Neural cell (in vitro differentiated cells): ENCODE measurements at regions not wholly inside any gene's neighbourhood (a gene's known extent, or its start where the extent isn't known, plus 50 kb on each side); places are given as distances from the start of the nearest gene placed in this dataset.

Source experiments
- EP300 ChIP-seq: fragments of 450-650 bp; conservative IDR thresholded peaks from 2 replicates; pipeline ENCODE4 v1.6.1; 2014; ENCODE audit warnings: antibody characterized with exemption, mild to moderate bottlenecking, moderate library complexity; ENCODE audit not compliant: poor library complexity, severe bottlenecking
- EZH2 ChIP-seq: fragments of 200-600, 300-800 bp; shearing (Covaris generic), sonication (generic); IDR thresholded peaks from 2 replicates; pipeline ENCODE4 v1.6.1; 2014; ENCODE audit warnings: antibody characterized with exemption, low read length, borderline replicate concordance, mild to moderate bottlenecking; ENCODE audit not compliant: insufficient read depth, poor library complexity, severe bottlenecking
- MXI1 ChIP-seq: fragments of 450-650 bp; conservative IDR thresholded peaks from 2 replicates; pipeline ENCODE4 v1.6.1; 2014; ENCODE audit warnings: antibody characterized with exemption, mild to moderate bottlenecking; ENCODE audit not compliant: poor library complexity, severe bottlenecking
- POLR2AphosphoS5 ChIP-seq: IDR thresholded peaks from 2 replicates; pipeline ENCODE4 v1.6.1; 2012
- RAD21 ChIP-seq: fragments of 450-650 bp; conservative IDR thresholded peaks from 2 replicates; pipeline ENCODE4 v1.6.1; 2014; ENCODE audit warnings: antibody characterized with exemption, mild to moderate bottlenecking, moderate library complexity
- REST ChIP-seq: IDR thresholded peaks from 2 replicates; pipeline ENCODE4 v1.6.1; 2012; ENCODE audit warnings: borderline replicate concordance
- SMC3 ChIP-seq: fragments of 450-650 bp; conservative IDR thresholded peaks from 2 replicates; pipeline ENCODE4 v1.6.1; 2014; ENCODE audit warnings: antibody characterized with exemption, mild to moderate bottlenecking, moderate library complexity; ENCODE audit not compliant: poor library complexity
- TAF1 ChIP-seq: IDR thresholded peaks from 2 replicates; pipeline ENCODE4 v1.6.1; 2012; ENCODE audit warnings: low read depth
- TF ChIP-seq, protein P1 (sequence below): fragments of 450-650 bp; IDR thresholded peaks from 2 replicates; pipeline ENCODE4 v1.5.1; 2014; ENCODE audit warnings: antibody characterized with exemption, mild to moderate bottlenecking, moderate library complexity; ENCODE audit not compliant: poor library complexity, severe bottlenecking

- TF ChIP-seq POLR2AphosphoS5 (no peak), MXI1 (no peak), EZH2 (no peak), EP300 (no peak), RAD21 (no peak), TAF1 (no peak), REST (no peak), SMC3 (no peak)
- TF ChIP-seq, protein P1, sequence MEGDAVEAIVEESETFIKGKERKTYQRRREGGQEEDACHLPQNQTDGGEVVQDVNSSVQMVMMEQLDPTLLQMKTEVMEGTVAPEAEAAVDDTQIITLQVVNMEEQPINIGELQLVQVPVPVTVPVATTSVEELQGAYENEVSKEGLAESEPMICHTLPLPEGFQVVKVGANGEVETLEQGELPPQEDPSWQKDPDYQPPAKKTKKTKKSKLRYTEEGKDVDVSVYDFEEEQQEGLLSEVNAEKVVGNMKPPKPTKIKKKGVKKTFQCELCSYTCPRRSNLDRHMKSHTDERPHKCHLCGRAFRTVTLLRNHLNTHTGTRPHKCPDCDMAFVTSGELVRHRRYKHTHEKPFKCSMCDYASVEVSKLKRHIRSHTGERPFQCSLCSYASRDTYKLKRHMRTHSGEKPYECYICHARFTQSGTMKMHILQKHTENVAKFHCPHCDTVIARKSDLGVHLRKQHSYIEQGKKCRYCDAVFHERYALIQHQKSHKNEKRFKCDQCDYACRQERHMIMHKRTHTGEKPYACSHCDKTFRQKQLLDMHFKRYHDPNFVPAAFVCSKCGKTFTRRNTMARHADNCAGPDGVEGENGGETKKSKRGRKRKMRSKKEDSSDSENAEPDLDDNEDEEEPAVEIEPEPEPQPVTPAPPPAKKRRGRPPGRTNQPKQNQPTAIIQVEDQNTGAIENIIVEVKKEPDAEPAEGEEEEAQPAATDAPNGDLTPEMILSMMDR: no peak
Measured at GRCh38 chr6:85714893-85715530, 72.3 kb upstream of the SYNCRIP start.
